ENCODE measurements at regions not wholly inside any gene's neighbourhood (a gene's known extent, or its start where the extent isn't known, plus 50 kb on each side); places are given as distances from the start of the nearest gene placed in this dataset.

GRCh38 chr13:106186366-106187030 lies 349.0 kb downstream of the EFNB2 start:
- H3K27ac Mint-ChIP-seq = no peak overlapping the region
- H3K9me3 Mint-ChIP-seq = no peaks in the 10 kb centered on the region
- no peaks in the 10 kb centered on the region for H3K79me2 ChIP-seq (replicated peaks; ENCODE audit: insufficient read depth)
- peaks cover 4% of the 10 kb centered on the region; the same call in 1 of the 2 replicates for H3K9me2 ChIP-seq (ENCODE audit: insufficient read depth)
- H3F3A ChIP-seq (replicated peaks; ENCODE audit: low read depth) = no peaks in the 10 kb centered on the region
- H3K4me1 Mint-ChIP-seq = peaks cover 2% of the 10 kb centered on the region; the same call in 1 of the 3 replicates
- no peak overlapping the region for H2AFZ ChIP-seq
- H3K27me3 ChIP-seq (ENCODE audit: insufficient read depth) = no peaks in the 10 kb centered on the region
- ATAC-seq (no peak), DNase-seq (ENCODE audit: low spot score) (no peak)
- peaks cover 2% of the 10 kb centered on the region for H3K27me3 Mint-ChIP-seq (ENCODE audit: insufficient read depth, low read depth, poor library complexity)
- H3K36me3 Mint-ChIP-seq (ENCODE audit: low read depth) = peaks cover 3% of the 10 kb centered on the region; the same call in 1 of the 3 replicates
- H3K36me3 ChIP-seq (ENCODE audit: insufficient read depth) = no peaks in the 10 kb centered on the region
- TF ChIP-seq ETS1 (IDR thresholded peaks at IDR 0.05) (no peak), POLR2AphosphoS5 (IDR thresholded peaks at IDR 0.05; ENCODE audit: low read depth) (no peak), EZH2 (IDR thresholded peaks at IDR 0.05; ENCODE audit: low read depth, unreplicated experiment) (no peak), ZNF331 (CRISPR knock-in tag; IDR thresholded peaks at IDR 0.05; ENCODE audit: low read depth) (no peak), NANOG (IDR thresholded peaks at IDR 0.05; ENCODE audit: borderline replicate concordance) (no peak), STAT1 (IDR thresholded peaks at IDR 0.05; ENCODE audit: unreplicated experiment) (no peak), JUNB (IDR thresholded peaks at IDR 0.05; ENCODE audit: unreplicated experiment) (no peak), CTCF (conservative IDR thresholded peaks at IDR 0.05; ENCODE audit: low read depth in 2 of 2) (no peak), ZNF462 (CRISPR knock-in tag; IDR thresholded peaks at IDR 0.05) (no peak), CREB1 (CRISPR knock-in tag; IDR thresholded peaks at IDR 0.05; ENCODE audit: low read depth) (no peak), EZH2phosphoT487 (IDR thresholded peaks at IDR 0.05; ENCODE audit: unreplicated experiment) (no peak)
- H3K4me2 ChIP-seq = no peak overlapping the region
- no peaks in the 10 kb centered on the region for H4K20me1 ChIP-seq (replicated peaks; ENCODE audit: insufficient read depth)
- no peak overlapping the region for H3K4me3 ChIP-seq
- H3K27ac ChIP-seq (ENCODE audit: low read depth) = no peak overlapping the region
- no peaks in the 10 kb centered on the region for H3K4me1 ChIP-seq (ENCODE audit: insufficient read depth)
- H3K4me3 Mint-ChIP-seq = no peak overlapping the region

Data from GM23338 (cell line).